GM18867 (cell line): ENCODE measurements at regions not wholly inside any gene's neighbourhood (a gene's known extent, or its start where the extent isn't known, plus 50 kb on each side); places are given as distances from the start of the nearest gene placed in this dataset.
"Not testable (repeated sequence)": the region's sequence is repeated elsewhere in the genome, so short reads cannot be mapped to it uniquely, and the experiment has no call there.

Experiments used
- ATAC-seq: cut with Tn5 transposase; IDR thresholded peaks from one replicate; pipeline ENCODE4 v1.9.1; 2021; ENCODE audit warnings: mild to moderate bottlenecking, moderate library complexity; ENCODE audit not compliant: unreplicated experiment

DNA sequence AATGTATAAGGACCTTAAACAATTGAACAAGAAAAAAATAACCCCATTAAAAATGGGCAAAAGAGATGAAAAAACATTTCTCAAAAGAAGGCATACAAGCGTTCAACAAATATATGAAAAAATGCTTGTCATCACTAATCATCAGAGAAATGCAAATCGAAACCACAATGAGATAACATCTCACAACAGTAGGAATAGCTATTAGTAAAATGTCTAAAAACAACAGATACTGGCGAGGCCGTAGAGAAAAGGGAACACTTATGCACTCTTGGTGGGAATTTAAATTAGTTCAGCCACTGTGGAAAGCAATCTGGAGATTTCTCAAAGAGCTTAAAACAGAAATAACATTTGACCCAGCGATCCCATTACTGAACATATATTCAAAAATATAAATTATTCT is 769.8 kb upstream of the MGAT4C start:
- no peak for ATAC-seq

DNA sequence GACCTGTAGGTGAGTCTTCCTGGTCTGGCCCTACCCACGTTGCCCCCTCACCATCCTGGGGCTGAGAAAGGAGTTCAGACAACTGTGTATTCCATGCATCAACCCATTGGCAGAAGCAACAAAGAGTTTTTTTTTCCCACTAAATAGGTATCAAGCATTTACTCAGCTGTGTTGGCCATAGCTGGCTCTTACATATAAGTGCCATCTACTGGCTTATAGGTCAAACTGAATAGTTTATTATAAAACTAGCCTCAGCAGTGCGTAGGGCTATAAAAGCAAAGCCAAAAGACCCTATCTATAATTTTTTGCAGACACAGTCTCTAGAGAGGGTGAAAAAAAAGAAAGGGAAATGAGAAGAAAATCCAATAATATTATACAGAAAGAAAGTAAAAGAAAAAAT is 765.2 kb upstream of the MGAT4C start:
- no peak for ATAC-seq

- ATAC-seq: no peak
Observed at GRCh38 chr12:87020071-87020470, 763.9 kb upstream of the MGAT4C start.

- no peak for ATAC-seq
Observed at GRCh38 chr12:87015352-87015751, 759.2 kb upstream of the MGAT4C start.

GRCh38 chr12:87008785-87009384 is 752.7 kb upstream of the MGAT4C start:
- no peak for ATAC-seq

DNA sequence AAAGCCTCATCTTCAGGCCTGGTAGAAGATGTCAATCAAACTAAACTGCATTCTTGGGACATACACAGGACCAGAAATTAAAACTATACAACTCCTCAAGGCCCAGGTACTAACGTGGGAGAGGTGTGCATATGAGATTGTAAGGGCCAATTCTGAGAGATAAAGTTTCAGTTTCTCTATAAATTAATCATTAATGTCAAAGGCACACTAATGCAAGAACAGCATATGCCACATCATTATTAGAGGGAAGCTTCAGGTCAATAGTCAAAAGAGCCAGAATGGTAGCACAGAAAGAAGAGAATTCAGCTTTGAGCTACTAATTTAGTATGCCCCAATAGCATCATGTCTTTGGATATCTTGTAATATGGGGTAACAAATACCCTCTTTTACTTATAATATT is 744.9 kb upstream of the MGAT4C start:
- no peak for ATAC-seq

GRCh38 chr12:86985298-86985697 is 729.1 kb upstream of the MGAT4C start:
- no peak for ATAC-seq

- not testable (repeated sequence) for ATAC-seq
Observed at GRCh38 chr12:86970595-86970994, 714.4 kb upstream of the MGAT4C start.

DNA sequence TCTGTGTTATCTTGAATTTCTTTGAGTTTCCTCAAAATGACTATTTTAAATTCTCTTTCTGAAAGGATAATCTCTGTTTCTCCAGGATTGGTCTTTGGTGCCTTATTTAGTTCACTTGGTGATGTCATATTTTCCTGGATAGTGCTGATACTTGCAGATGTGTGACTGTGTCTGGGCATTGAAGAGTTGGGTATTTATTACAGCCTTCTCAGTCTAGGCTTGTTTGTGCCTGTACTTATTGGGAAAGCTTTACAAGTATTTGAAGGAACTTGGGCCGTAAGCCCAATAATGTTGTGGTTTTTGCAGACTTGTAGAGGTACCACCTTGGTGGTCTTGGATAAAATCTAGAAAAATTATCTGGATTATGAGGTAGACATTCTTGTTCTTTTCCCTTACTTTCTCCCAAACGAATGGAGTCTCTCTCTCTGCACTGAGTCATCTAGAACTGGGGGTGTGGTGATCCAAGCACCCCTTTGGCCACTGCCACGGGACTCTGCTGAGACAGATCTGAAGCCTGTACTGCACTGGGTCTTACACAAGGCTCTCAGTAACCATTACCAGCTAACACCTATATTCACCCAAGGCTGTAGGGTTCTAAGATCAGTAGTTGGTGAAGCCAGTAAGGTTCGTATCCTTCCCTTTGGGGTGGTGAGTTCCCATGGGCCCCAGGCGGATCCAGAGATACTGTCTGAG is 703.7 kb upstream of the MGAT4C start:
- no peak for ATAC-seq

DNA sequence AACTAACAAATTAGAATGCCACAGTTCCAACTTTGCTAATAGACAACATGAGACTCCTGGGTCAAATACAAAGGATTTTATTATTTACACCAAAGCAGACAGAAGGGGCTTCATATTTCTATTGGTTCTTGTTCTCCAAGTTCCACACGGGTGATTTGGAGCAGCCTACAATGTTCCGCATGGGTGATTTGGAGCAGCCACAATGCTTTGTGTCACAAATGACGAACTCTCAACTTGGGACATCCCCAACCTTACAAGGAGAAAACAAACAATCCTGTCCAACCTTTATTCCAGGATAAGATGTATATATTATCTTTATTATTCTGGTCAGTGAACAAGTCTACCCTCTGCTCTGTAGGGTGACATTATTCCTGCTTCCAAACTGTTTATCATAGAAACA is 694.3 kb upstream of the MGAT4C start:
- no peak for ATAC-seq

DNA sequence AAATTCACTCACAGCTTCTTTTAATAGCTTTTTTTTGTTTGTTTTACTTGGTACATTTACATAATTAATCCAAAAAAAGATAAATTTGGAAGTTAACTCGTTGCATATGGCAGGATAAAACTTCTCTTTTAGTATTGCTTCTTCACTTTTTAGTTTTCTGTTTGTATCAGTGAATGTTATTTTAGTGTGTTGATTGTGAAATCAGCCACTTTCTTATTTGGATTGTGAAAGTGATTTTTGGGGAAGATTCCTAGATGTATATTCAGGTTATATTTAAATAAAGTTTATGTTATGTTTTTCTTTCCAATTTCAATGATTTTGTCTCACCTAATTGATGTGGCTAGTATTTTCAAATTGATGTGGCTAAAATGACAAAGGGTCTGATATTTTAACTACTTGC is 693.9 kb upstream of the MGAT4C start:
- no peak for ATAC-seq

GRCh38 chr12:86948851-86949250 is 692.7 kb upstream of the MGAT4C start:
- ATAC-seq: no peak

DNA sequence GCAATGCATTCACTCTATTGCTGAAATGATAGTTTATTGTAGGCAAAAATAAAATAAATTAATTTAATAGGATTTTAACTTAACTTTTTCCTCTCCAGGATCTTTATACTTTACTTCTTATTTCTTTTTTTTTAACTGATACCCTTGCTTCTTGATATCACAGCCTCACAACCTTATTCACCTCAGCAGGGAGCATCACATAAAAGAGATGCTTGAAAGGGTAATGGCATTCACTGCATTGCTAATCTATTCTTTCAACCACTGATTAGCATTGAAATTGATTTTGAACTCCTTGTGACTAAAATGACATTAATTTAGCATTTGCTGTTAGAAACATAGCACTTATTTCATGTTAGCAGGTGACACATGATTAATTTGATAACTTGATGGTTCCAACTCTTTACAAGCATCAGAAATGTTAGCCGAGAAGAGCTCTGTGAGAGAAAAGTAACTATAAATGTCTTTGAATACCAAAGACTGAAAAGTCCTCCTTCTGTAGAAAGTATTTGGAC is 689.5 kb upstream of the MGAT4C start:
- no peak for ATAC-seq

DNA sequence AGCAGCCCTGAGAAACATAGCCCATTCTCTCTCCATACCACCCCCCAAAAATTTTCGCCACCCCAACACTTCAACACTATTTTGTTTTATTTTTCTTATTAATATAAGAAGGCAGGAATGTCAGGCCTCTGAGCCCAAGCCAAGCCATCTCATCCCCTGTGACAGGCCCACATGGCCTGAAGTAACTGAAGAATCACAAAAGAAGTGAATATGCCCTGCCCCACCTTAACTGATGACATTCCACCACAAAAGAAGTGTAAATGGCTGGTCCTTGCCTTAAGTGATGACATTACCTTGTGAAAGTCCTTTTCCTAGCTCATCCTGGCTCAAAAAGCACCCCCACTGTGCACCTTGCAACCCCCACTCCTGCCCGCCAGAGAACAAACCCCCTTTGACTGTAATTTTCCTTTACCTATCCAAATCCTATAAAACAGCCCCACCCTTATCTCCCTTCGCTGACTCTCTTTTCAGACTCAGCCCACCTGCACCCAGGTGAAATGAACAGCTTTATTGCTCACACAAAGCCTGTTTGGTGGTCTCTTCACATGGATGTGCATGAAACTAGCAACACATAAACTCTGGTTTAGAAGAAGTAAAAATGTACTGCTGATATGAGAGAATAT is 688.1 kb upstream of the MGAT4C start:
- ATAC-seq: not testable (repeated sequence)

DNA sequence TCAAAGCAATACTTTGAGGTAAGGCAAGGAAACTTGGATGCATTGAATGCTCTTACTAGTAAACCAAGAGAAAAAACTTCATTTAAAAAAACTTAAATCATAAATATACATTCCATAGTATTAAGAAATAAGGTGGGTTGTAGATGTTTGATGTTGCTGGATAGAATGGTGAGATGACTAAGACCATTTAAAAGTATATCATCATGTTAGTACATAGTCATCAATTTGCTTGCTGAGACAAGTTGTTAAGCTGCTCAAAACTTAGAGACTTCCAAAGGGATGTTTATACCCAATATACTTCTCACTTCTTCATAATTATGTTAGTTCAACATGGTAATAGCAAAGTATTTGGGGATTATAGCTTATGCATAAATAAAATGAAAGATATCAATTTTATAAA is 675.5 kb upstream of the MGAT4C start:
- no peak for ATAC-seq

DNA sequence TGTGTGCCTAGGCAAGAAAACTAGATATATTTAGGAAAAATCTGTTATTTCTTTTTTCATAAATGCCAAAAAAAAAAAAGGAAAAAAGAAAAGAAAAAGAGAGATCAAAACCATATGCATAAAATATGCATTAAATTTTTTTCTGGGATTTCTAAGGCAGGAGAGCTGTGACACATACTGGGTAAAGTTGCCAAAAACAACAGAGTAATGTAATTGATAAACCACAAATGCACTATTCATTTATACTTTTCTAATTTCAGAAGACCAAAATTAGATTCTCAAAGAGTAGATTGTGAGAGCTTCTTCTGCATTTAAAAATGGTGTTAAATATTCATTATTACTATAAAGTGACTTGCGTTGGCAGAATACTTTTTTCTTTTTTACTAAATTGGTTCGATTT is 673.8 kb upstream of the MGAT4C start:
- ATAC-seq: no peak

- ATAC-seq: no peak
Observed at GRCh38 chr12:86917121-86917520, 660.9 kb upstream of the MGAT4C start.

DNA sequence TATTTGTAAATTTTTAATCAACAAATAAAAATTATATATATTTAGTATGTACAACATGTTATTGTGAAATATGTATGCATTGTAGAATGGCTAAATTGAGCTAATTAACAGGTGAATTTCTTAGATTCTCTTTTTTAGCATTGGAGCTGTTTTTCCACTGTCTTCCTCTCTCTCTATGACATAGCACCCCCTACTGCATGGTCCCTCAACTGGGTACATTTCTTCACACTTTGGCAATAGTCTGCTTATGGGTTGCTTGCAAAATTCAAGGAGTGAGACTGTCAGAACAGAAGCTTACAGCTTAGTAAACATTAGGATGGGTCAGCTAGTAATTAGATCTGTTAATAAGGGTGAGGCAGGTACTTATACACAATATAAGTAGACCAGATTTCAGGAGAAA is 658.5 kb upstream of the MGAT4C start:
- no peak for ATAC-seq

GRCh38 chr12:86911973-86912372 is 655.8 kb upstream of the MGAT4C start:
- ATAC-seq: no peak

GRCh38 chr12:86903159-86903558 is 647.0 kb upstream of the MGAT4C start:
- no peak for ATAC-seq

DNA sequence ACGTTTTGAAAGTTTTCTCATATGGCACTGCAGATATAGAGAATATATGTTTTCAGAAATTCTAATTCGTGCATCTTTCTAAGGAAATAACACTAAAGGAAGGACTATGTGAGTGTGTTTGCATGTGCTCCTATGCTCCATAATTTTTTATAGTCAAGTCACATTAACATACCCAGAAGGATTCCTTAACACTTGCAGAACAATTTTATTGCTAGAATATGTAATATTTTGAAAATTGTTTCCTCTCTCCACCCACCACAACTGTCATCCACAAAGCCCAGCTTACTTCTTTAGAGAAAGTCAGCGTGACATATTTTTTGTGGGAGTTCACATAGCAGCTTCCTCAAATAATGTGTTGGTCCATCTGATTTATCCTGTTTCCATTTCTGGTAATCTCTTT is 604.6 kb upstream of the MGAT4C start:
- ATAC-seq: no peak

DNA sequence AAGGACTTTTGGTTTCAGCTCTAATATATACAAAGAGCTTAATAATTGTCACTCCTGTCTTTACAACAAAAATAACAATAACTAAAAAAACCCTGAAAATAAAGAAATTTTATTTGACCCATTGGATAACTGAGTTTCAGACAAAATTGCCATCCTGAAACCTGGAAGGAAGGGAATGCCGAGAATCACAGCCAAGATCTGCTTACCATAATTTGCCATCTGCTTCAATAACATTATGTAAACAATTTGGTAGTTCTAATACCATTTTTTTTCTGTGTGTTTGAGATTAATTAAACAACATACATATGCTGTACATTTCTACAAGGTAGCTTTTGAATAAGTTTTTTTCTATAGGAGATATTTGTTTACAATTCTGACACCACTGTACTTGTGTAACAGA is 596.3 kb upstream of the MGAT4C start:
- no peak for ATAC-seq
